Neural crest cell (in vitro differentiated cells): ENCODE measurements at regions not wholly inside any gene's neighbourhood (a gene's known extent, or its start where the extent isn't known, plus 50 kb on each side); places are given as distances from the start of the nearest gene placed in this dataset.

Source experiments
- DNase-seq: peaks from one replicate; pipeline ENCODE4 v3.0.0; 2021; ENCODE audit warnings: low read depth, mixed read lengths, low spot score
- H3K27ac Mint-ChIP-seq: one replicate; pipeline ENCODE4 v1.8.0; 2021; ENCODE audit warnings: mild to moderate bottlenecking, mixed read lengths; ENCODE audit not compliant: unreplicated experiment
- H3K27me3 Mint-ChIP-seq: 2 replicates; pipeline ENCODE4 v1.8.0; 2021; ENCODE audit warnings: low read depth, mild to moderate bottlenecking, mixed read lengths
- H3K36me3 Mint-ChIP-seq: 2 replicates; pipeline ENCODE4 v1.8.0; 2021; ENCODE audit warnings: low read depth, mild to moderate bottlenecking, mixed read lengths
- H3K4me1 Mint-ChIP-seq: 2 replicates; pipeline ENCODE4 v1.8.0; 2021; ENCODE audit warnings: mixed read lengths
- H3K4me3 Mint-ChIP-seq: one replicate; pipeline ENCODE4 v1.8.0; 2021; ENCODE audit warnings: mild to moderate bottlenecking, mixed read lengths
- H3K9me3 Mint-ChIP-seq: 2 replicates; pipeline ENCODE4 v1.8.0; 2021; ENCODE audit warnings: mixed read lengths
- TF ChIP-seq, protein P1 (sequence below): fragments of 200-600 bp; sonication (generic); conservative IDR thresholded peaks from 2 replicates; pipeline ENCODE4 v1.5.0; 2021; ENCODE audit warnings: antibody characterized with exemption, mild to moderate bottlenecking

DNA sequence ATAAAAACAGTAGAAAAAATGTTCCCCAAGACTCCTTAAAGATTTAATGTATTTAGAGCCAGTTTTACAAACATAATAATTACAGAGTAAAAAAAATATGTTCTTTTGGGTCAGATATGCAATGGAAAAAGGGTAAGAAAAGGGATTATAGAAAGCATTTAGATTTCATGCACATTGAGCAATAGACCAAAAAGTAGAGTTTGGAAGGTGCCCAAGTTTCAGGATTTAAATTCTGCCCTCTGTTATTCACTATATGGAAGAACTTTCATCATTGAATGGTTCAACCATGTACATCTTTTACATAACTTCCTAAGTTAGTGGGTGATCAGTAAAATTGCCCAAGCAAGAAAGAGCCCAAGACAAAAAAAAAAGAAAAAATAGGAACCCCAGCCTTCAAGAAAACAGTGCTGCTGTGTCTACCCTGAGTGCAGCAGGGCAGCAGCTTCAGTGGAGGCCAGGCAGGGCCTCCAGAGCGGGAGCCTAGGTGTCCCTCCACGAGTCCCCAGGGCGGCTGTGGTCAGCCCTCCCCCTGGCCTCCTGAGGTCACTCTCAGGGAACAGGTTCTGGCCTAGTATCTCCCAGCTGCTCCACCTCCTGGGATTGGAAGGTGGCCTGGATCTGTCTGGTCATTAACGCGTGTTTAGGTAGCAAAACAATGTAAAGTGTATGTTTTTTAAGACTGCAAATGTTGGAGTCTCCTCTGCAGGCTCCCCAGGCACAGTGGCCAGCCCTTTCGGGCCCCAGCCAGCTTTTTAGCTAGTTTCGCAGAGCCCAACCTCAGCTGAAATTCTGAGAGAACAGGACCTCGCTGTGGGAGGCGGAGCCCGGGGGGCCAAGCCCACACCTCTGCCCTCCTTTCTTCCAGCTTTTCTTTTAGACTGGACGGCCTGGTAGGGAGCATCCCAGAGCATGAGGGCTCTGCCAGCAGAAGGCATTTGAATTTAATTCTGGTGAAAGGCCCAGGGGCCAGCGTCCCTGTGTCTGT is 77.3 kb downstream of the TEX51 start:
- Mint-ChIP-seq H3K36me3 (no peaks in the 10 kb centered on the region), H3K27me3 (peaks cover 10% of the 10 kb centered on the region), H3K27ac (no peak overlapping the region), H3K4me3 (no peak overlapping the region), H3K4me1 (peaks cover 7% of the 10 kb centered on the region), H3K9me3 (no peaks in the 10 kb centered on the region)
- no peak for DNase-seq
- TF ChIP-seq, protein P1, sequence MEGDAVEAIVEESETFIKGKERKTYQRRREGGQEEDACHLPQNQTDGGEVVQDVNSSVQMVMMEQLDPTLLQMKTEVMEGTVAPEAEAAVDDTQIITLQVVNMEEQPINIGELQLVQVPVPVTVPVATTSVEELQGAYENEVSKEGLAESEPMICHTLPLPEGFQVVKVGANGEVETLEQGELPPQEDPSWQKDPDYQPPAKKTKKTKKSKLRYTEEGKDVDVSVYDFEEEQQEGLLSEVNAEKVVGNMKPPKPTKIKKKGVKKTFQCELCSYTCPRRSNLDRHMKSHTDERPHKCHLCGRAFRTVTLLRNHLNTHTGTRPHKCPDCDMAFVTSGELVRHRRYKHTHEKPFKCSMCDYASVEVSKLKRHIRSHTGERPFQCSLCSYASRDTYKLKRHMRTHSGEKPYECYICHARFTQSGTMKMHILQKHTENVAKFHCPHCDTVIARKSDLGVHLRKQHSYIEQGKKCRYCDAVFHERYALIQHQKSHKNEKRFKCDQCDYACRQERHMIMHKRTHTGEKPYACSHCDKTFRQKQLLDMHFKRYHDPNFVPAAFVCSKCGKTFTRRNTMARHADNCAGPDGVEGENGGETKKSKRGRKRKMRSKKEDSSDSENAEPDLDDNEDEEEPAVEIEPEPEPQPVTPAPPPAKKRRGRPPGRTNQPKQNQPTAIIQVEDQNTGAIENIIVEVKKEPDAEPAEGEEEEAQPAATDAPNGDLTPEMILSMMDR = no peak

DNA sequence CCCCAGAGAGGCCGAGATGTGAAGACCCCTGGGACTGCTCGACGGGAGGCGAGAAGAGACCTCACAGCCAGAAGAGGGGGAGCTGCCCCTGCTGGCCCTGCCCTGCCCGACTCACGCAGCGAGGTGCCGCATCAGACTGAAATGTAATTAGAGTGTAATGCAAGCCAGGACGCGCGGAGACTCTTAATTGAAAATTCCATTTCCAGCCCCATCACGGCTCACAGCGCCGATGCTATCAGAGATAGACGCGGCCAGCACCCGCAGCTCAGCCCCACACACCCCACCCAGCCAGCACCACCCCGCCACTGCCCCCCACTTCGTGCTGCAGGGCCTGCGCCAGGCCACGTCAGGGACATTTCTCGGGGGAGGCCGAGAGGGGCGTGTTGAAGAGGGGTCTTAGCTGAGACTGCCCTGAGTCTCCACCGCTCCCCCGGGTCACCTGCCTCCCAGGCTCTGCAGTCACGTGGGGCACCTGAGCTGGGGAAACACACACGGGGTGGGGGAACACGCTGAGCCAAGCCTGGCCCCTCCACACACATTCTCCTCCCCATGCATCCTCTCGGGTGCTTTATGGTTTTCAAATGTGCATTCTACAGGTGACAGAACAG is 78.1 kb downstream of the TEX51 start:
- TF ChIP-seq, protein P1 = no peak
- no peak overlapping the region for H3K4me3 Mint-ChIP-seq
- no peaks in the 10 kb centered on the region for H3K36me3 Mint-ChIP-seq
- H3K27me3 Mint-ChIP-seq = peaks cover 9% of the 10 kb centered on the region
- H3K9me3 Mint-ChIP-seq = no peaks in the 10 kb centered on the region
- no peak for DNase-seq
- peaks cover 7% of the 10 kb centered on the region for H3K4me1 Mint-ChIP-seq
- H3K27ac Mint-ChIP-seq = no peak overlapping the region

DNA sequence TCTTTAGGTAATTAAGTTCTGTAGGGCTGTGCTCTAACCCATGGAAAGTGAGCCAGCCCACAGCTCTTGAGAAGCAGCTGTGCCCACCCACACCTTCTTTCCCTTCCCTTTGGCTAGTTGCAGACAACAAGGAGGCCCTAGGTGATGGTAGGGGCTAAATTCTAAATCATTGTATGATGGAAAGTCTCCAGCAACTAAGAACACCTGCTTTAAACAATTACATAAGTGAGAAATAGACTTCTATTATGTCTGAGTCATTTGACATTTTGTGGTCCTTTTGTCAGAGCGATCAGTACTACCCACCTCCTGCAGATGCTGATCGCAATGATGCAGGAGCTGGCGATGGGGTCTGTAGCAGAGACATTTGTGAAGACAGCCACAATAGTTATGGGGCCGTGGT is 79.6 kb downstream of the TEX51 start:
- TF ChIP-seq, protein P1 = no peak
- Mint-ChIP-seq H3K36me3 (no peaks in the 10 kb centered on the region), H3K27me3 (no peaks in the 10 kb centered on the region), H3K4me1 (peaks cover 4% of the 10 kb centered on the region), H3K9me3 (no peaks in the 10 kb centered on the region), H3K4me3 (no peak overlapping the region), H3K27ac (no peak overlapping the region)
- no peak for DNase-seq

DNA sequence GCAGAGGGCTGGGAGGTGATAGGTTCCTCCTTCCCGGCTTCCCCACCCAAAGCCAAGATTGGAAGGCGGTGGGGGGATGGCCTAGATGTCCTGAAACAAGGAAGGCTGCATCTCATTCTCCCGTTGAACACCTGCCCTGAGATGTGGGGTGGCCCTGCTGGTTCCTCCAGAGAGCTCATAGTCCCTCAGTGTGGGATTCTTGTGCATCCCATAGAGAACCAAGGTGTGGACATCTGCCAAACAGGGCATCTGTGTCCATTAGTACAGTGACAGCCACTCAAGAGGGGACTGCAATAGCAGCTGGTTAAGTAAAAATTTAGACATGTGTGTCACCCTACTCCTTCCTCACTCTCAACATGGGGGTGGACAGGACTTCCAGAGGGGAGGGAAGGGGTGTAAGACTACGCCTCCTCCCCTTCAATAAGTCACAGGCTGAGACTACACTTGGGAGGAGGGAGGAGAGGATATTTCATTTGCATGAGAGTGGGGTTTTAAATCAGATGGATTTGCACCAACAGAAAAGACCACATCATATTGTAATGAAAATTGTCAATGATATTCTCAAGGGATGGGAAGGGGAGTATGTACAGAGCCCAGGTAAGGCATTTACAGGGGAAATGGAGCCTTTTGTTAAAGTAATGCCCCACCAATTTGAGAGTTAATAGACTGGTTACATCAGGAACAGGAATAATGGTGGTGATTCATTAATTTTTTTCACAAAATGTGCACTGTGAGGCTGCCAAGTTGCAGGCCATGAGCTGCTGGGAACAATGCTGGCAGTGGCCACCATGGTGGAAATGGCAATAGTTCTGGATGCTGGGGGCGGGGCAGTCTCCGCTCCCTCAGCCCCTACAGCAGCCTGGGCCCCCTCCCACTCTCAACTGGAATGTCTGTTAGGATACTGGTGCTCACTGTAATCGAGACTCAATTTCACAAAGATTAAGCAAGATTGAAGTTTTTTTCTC is 80.6 kb downstream of the TEX51 start:
- TF ChIP-seq, protein P1 = no peak
- no peaks in the 10 kb centered on the region for H3K27me3 Mint-ChIP-seq
- peaks cover 4% of the 10 kb centered on the region for H3K4me1 Mint-ChIP-seq
- no peaks in the 10 kb centered on the region for H3K9me3 Mint-ChIP-seq
- no peak for DNase-seq
- H3K4me3 Mint-ChIP-seq = no peak overlapping the region
- H3K36me3 Mint-ChIP-seq = no peaks in the 10 kb centered on the region
- H3K27ac Mint-ChIP-seq = no peak overlapping the region

DNA sequence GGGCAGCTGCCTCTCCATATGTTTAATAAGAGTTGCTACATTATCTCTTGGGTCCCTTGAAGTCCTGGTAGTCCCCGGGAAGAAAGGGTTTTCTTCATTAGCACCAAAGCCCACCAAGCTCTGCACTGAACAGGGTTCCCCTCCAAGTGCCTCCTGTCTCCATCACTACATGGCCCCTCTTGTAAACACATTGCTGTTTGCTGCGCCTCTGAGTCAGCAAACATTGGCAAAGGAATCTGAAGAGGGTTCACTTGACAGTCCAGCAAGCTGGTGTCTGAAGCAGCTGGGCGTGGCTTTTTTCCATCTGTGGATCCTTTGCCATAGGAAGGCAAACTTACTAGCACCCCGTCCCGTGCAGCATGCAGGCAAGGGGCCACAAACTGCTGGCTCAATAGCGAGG is 82.8 kb downstream of the TEX51 start:
- no peak overlapping the region for H3K4me3 Mint-ChIP-seq
- no peak for DNase-seq
- H3K27ac Mint-ChIP-seq = no peak overlapping the region
- H3K9me3 Mint-ChIP-seq = peaks cover 5% of the 10 kb centered on the region
- H3K36me3 Mint-ChIP-seq = no peaks in the 10 kb centered on the region
- TF ChIP-seq, protein P1 = no peak
- no peaks in the 10 kb centered on the region for H3K4me1 Mint-ChIP-seq
- no peaks in the 10 kb centered on the region for H3K27me3 Mint-ChIP-seq
